ENCODE measurements at regions not wholly inside any gene's neighbourhood (a gene's known extent, or its start where the extent isn't known, plus 50 kb on each side); places are given as distances from the start of the nearest gene placed in this dataset.

DNA sequence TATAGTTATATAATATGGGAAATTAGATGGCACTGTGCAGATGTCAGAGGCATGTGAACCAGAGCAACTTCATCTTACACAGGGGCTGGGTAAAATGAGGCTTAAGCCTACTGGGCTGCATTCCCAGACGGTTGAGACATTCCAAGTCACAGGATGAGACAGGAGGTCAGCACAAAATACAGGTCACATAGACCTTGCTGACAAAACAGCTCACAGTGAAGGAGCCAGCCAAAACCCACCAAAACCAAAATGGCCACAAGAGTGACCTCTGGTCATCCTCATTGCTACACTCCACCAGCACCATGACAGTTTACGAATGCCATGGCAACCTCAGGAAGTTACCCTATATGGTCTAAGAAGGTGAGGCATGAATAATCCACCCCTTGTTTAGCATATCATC is 479.4 kb downstream of the TLR4 start:
- Histone ChIP-seq H3K27ac (no peak overlapping the region), H3K36me3 (ENCODE audit: insufficient read depth in 1 of 2, low read depth in 1 of 2) (no peaks in the 10 kb centered on the region), H3K27me3 (ENCODE audit: insufficient read depth in 3 of 3, low read length in 2 of 3) (no peaks in the 10 kb centered on the region), H3K4me1 (no peaks in the 10 kb centered on the region), H3K9me3 (no peaks in the 10 kb centered on the region), H3K4me3 (no peak overlapping the region)
- intact Hi-C loops (cut with DNase I) = no loop called here
- 76 to 88% (median 87%) methylated on average over 2 of the region's 2 CpGs for WGBS, 3 donors
- DNase-seq = no peak
- TF ChIP-seq, protein P1, sequence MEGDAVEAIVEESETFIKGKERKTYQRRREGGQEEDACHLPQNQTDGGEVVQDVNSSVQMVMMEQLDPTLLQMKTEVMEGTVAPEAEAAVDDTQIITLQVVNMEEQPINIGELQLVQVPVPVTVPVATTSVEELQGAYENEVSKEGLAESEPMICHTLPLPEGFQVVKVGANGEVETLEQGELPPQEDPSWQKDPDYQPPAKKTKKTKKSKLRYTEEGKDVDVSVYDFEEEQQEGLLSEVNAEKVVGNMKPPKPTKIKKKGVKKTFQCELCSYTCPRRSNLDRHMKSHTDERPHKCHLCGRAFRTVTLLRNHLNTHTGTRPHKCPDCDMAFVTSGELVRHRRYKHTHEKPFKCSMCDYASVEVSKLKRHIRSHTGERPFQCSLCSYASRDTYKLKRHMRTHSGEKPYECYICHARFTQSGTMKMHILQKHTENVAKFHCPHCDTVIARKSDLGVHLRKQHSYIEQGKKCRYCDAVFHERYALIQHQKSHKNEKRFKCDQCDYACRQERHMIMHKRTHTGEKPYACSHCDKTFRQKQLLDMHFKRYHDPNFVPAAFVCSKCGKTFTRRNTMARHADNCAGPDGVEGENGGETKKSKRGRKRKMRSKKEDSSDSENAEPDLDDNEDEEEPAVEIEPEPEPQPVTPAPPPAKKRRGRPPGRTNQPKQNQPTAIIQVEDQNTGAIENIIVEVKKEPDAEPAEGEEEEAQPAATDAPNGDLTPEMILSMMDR (IDR thresholded peaks at IDR 0.05) = no peak
- no peak for ATAC-seq

DNA sequence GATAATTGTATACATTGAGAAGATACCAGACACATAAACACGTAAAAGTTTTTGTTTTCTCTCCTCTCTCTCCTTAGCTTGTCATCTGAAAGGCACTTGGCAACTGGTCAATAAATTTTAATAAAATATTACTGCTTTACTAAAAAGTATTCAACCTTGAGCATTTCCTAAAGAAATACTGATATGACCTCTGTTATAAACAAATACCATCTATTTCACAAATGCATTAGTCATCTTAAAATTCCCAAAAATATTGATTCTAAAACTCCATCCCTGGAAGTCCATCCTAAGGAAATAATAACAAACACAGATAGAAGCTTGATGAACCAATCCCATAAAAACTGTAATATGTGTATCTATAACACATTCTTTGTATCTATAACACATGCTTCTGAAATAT is 483.2 kb downstream of the TLR4 start:
- TF ChIP-seq, protein P1 (IDR thresholded peaks at IDR 0.05) = no peak
- Histone ChIP-seq H3K36me3 (ENCODE audit: insufficient read depth in 1 of 2, low read depth in 1 of 2) (no peaks in the 10 kb centered on the region), H3K4me1 (no peaks in the 10 kb centered on the region), H3K27ac (no peak overlapping the region), H3K9me3 (no peaks in the 10 kb centered on the region), H3K4me3 (no peak overlapping the region), H3K27me3 (ENCODE audit: insufficient read depth in 3 of 3, low read length in 2 of 3) (no peaks in the 10 kb centered on the region)
- ATAC-seq (no peak), DNase-seq (no peak)
- intact Hi-C loops (cut with DNase I) = no loop called here
- WGBS, 3 donors = 67 to 80% (median 78%) methylated on average over 1 of the region's 1 CpG

DNA sequence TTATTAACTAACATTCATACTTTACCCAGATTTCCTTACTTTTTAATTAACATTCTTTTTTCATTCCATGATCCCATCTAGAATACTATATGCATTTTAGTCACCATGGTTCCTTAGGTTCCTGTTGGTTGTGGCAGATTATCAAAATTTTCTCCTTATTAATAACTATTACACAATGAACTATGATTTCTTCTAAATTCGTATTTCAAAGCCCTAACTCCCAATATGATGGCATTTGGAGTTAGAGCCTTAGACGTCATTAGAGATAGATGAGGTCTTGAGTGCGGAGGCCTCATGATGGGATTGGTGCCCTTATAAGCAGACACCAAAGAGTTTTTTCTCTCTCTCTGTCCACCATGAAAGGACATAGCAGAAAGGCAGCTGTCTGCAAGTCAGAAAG is 485.4 kb downstream of the TLR4 start:
- no peak for DNase-seq
- no peak for ATAC-seq
- 84 to 86% (median 84%) methylated on average over 3 of the region's 3 CpGs for WGBS, 3 donors
- H3K27me3 ChIP-seq (ENCODE audit: insufficient read depth in 3 of 3, low read length in 2 of 3) = no peaks in the 10 kb centered on the region
- no peaks in the 10 kb centered on the region for H3K4me1 ChIP-seq
- intact Hi-C loops (cut with DNase I) = no loop called here
- H3K27ac ChIP-seq = no peak overlapping the region
- no peaks in the 10 kb centered on the region for H3K9me3 ChIP-seq
- no peak overlapping the region for H3K4me3 ChIP-seq
- TF ChIP-seq, protein P1 (IDR thresholded peaks at IDR 0.05) = no peak
- H3K36me3 ChIP-seq (ENCODE audit: insufficient read depth in 1 of 2, low read depth in 1 of 2) = no peaks in the 10 kb centered on the region

DNA sequence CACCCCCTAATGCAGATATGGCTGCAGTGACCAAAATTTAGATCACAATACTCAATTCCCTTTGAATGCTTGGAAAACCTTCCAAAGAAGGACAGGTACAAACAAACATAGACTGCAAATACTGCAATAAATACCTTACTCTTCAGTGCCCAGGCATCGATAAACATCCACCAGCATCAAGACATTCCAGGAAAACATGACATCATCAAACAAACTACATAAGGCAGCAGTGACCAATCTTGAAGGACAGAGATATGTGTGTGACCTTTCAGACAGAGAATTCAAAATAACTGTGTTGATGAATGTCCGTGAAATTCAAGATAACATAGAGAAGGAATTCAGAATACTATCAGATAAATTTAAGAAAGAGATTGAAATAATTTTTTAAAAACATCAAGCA is 488.6 kb downstream of the TLR4 start:
- Histone ChIP-seq H3K4me3 (no peak overlapping the region), H3K4me1 (no peaks in the 10 kb centered on the region), H3K36me3 (ENCODE audit: insufficient read depth in 1 of 2, low read depth in 1 of 2) (no peaks in the 10 kb centered on the region), H3K27ac (no peak overlapping the region), H3K9me3 (peaks cover 8% of the 10 kb centered on the region), H3K27me3 (ENCODE audit: insufficient read depth in 3 of 3, low read length in 2 of 3) (no peaks in the 10 kb centered on the region)
- no peak for ATAC-seq
- TF ChIP-seq, protein P1 (IDR thresholded peaks at IDR 0.05) = no peak
- no peak for DNase-seq
- 88 to 92% (median 91%) methylated on average over 2 of the region's 2 CpGs for WGBS, 3 donors
- intact Hi-C loops (cut with DNase I) = no loop called here

DNA sequence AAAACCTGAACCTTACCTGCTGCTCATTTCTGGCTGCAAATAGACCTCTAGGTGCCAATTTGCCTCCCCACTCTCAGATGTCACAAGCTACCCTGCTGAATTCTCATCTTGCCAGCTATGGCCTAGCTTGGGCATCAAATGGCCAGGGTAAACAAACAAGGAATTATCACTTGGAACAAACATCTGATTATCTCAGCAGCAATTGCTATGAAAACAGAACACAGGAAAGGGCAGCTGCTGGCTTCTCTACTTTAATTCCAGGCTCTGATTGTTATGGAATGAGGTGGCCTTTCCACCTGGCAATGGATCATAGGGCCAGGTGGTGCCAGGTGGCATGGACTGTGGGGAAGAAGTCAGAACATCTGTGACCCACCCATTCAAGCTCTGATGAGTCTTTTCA is 505.1 kb downstream of the TLR4 start:
- Histone ChIP-seq H3K9me3 (no peaks in the 10 kb centered on the region), H3K27me3 (ENCODE audit: insufficient read depth in 3 of 3, low read length in 2 of 3) (no peaks in the 10 kb centered on the region), H3K36me3 (ENCODE audit: insufficient read depth in 1 of 2, low read depth in 1 of 2) (no peaks in the 10 kb centered on the region), H3K4me1 (no peaks in the 10 kb centered on the region), H3K27ac (no peak overlapping the region), H3K4me3 (no peak overlapping the region)
- TF ChIP-seq, protein P1 (IDR thresholded peaks at IDR 0.05) = no peak
- ATAC-seq (no peak), DNase-seq (no peak)
- intact Hi-C loops (cut with DNase I) = no loop called here

Data from psoas muscle (tissue), 7 donors.